IMR-90 (cell line): ENCODE measurements at regions not wholly inside any gene's neighbourhood (a gene's known extent, or its start where the extent isn't known, plus 50 kb on each side); places are given as distances from the start of the nearest gene placed in this dataset.

Source experiments
- ATAC-seq: fragments of 200-7000 bp; cut with Tn5 transposase; 2 replicates; pipeline ENCODE4 v1.9.1; 2020; ENCODE audit warnings: low read depth, mild to moderate bottlenecking, moderate library complexity
- BruUV-seq: library from RNA; stranded (reverse); fragments of 400-500 nt; replicated peaks from 2 replicates; lab custom pipeline; 2021; lab: Mats Ljungman, UMichigan
- CTCF ChIA-PET: fragments of 300-600 bp; formaldehyde crosslinking; extraction: SDS; loops from one replicate; lab custom pipeline; 2021; ENCODE audit warnings: antibody characterized with exemption; lab: Yijun Ruan, JAX
- POLR2A ChIA-PET: fragments of 300-600 bp; sonication (Branson Sonifier 250); formaldehyde crosslinking; loops from one replicate; lab custom pipeline; 2022; ENCODE audit warnings: antibody characterized with exemption; ENCODE audit not compliant: unreplicated experiment; lab: Charles Lee
- DNase-seq: peaks from one replicate; pipeline ENCODE4 v3.0.0; 2013
- H2AFZ ChIP-seq: replicated peaks from 2 replicates; pipeline ENCODE3; 2013; ENCODE audit warnings: low read length, mild to moderate bottlenecking; ENCODE audit not compliant: poor library complexity
- H2AK5ac ChIP-seq: 2 replicates; pipeline ENCODE4 v1.6.1; 2013; ENCODE audit warnings: low read depth, low read length, inconsistent platforms
- H2AK9ac ChIP-seq: replicated peaks from 2 replicates; pipeline ENCODE3; 2013; ENCODE audit warnings: mild to moderate bottlenecking, low read depth, low read length, moderate library complexity; ENCODE audit not compliant: poor library complexity
- H2BK120ac ChIP-seq: 2 replicates; pipeline ENCODE4 v1.6.1; 2013; ENCODE audit warnings: low read depth, low read length, inconsistent platforms
- H2BK15ac ChIP-seq: 3 replicates; pipeline ENCODE4 v1.6.1; 2013; ENCODE audit warnings: low read depth, low read length, inconsistent platforms
- H2BK20ac ChIP-seq: 2 replicates; pipeline ENCODE4 v1.6.1; 2013; ENCODE audit warnings: low read depth, mild to moderate bottlenecking, inconsistent platforms, low read length, moderate library complexity
- H2BK5ac ChIP-seq: 2 replicates; pipeline ENCODE4 v1.6.1; 2013; ENCODE audit warnings: mild to moderate bottlenecking, low read depth, low read length, inconsistent platforms; ENCODE audit not compliant: poor library complexity, severe bottlenecking
- H3K14ac ChIP-seq: replicated peaks from 2 replicates; pipeline ENCODE4 v1.6.1; 2013; ENCODE audit warnings: low read depth, low read length, inconsistent platforms
- H3K18ac ChIP-seq: 2 replicates; pipeline ENCODE4 v1.6.1; 2013; ENCODE audit warnings: low read depth, low read length, control low read depth
- H3K23ac ChIP-seq: 2 replicates; pipeline ENCODE4 v1.6.1; 2013; ENCODE audit warnings: low read depth, low read length, inconsistent platforms
- H3K27ac ChIP-seq: 2 replicates; pipeline ENCODE4 v1.5.1; 2013; ENCODE audit warnings: mild to moderate bottlenecking, control low read depth, low read length; ENCODE audit not compliant: insufficient read depth
- H3K27me3 ChIP-seq: 2 replicates; pipeline ENCODE4 v1.6.1; 2013; ENCODE audit warnings: low read length; ENCODE audit not compliant: control insufficient read depth, insufficient read depth
- H3K36me3 ChIP-seq: 2 replicates; pipeline ENCODE4 v1.6.1; 2013; ENCODE audit warnings: low read length, mixed read lengths; ENCODE audit not compliant: control insufficient read depth, insufficient read depth
- H3K4ac ChIP-seq: 2 replicates; pipeline ENCODE4 v1.6.1; 2013; ENCODE audit warnings: low read depth, low read length, inconsistent platforms
- H3K4me1 ChIP-seq: 2 replicates; pipeline ENCODE4 v1.6.1; 2013; ENCODE audit warnings: low read length, mixed read lengths; ENCODE audit not compliant: control insufficient read depth, insufficient read depth
- H3K4me2 ChIP-seq: 2 replicates; pipeline ENCODE4 v1.6.1; 2013; ENCODE audit warnings: low read depth, mild to moderate bottlenecking, control low read depth, low read length, moderate library complexity
- H3K4me3 ChIP-seq: 2 replicates; pipeline ENCODE4 v1.5.1; 2013; ENCODE audit warnings: low read depth, mild to moderate bottlenecking, control low read depth, low read length, moderate library complexity; ENCODE audit not compliant: insufficient read depth
- H3K56ac ChIP-seq: 2 replicates; pipeline ENCODE4 v1.6.1; 2013; ENCODE audit warnings: low read length, inconsistent platforms; ENCODE audit not compliant: insufficient read depth; ENCODE audit errors: extremely low read depth
- H3K79me1 ChIP-seq, 2 experiments: 2 replicates each; pipeline ENCODE4 v1.6.1; 2013; ENCODE audit warnings: low read length in 2 of 2, inconsistent platforms in 1 of 2, low read depth in 1 of 2
- H3K9ac ChIP-seq: 2 replicates; pipeline ENCODE4 v1.6.1; 2013; ENCODE audit warnings: low read depth, low read length, control low read depth
- H3K9me1 ChIP-seq: 2 replicates; pipeline ENCODE4 v1.6.1; 2013; ENCODE audit warnings: low read length, inconsistent platforms; ENCODE audit not compliant: insufficient read depth
- H3K9me3 ChIP-seq: 2 replicates; pipeline ENCODE4 v1.6.1; 2013; ENCODE audit warnings: low read length; ENCODE audit not compliant: control insufficient read depth, insufficient read depth
- H4K20me1 ChIP-seq: 2 replicates; pipeline ENCODE4 v1.6.1; 2013; ENCODE audit warnings: low read length, inconsistent platforms; ENCODE audit not compliant: insufficient read depth
- H4K5ac ChIP-seq: 2 replicates; pipeline ENCODE4 v1.6.1; 2013; ENCODE audit warnings: mild to moderate bottlenecking, low read depth, low read length, control low read depth
- H4K8ac ChIP-seq, 2 experiments: 2 replicates each; pipeline ENCODE4 v1.6.1; 2013; ENCODE audit warnings: low read depth in 2 of 2, low read length in 2 of 2, control low read depth in 1 of 2, inconsistent platforms in 1 of 2
- H4K91ac ChIP-seq: 2 replicates; pipeline ENCODE4 v1.6.1; 2013; ENCODE audit warnings: low read depth, low read length, inconsistent platforms; ENCODE audit not compliant: insufficient read depth
- MXI1 ChIP-seq: IDR thresholded peaks from 2 replicates; pipeline ENCODE4 v1.6.1; 2012; ENCODE audit warnings: low read depth, mild to moderate bottlenecking, low read length, moderate library complexity, borderline replicate concordance
- WGBS, 2 experiments: methylation state at CpG; one replicate each; pipeline versions ENCODE4 v1.1.5 to v1.1.7; 2013; ENCODE audit warnings: missing lambda C conversion rate in 2 of 2; ENCODE audit not compliant: insufficient read length in 1 of 2; ENCODE audit errors: extremely low coverage in 2 of 2; 5-methylcytosine and 5-hydroxymethylcytosine counted together
- dilution Hi-C: fragments of 300-500 bp; cut with HindIII; formaldehyde crosslinking; loops from one replicate; pipeline ENCODE4 v1.14.3; 2018; ENCODE audit warnings: low sequenced_read_pairs; ENCODE audit not compliant: unreplicated experiment
- in situ Hi-C: fragments of 300-500 bp; cut with MboI; formaldehyde crosslinking; loops from 3 replicates; pipeline ENCODE4 v1.14.3; 2019; ENCODE audit warnings: low sequenced_read_pairs, inconsistent platforms, mixed read lengths
- intact Hi-C: fragments of 100-400 bp; cut with micrococcal nuclease; formaldehyde crosslinking; loops from 2 replicates; pipeline ENCODE4 v1.10.0; 2022

DNA sequence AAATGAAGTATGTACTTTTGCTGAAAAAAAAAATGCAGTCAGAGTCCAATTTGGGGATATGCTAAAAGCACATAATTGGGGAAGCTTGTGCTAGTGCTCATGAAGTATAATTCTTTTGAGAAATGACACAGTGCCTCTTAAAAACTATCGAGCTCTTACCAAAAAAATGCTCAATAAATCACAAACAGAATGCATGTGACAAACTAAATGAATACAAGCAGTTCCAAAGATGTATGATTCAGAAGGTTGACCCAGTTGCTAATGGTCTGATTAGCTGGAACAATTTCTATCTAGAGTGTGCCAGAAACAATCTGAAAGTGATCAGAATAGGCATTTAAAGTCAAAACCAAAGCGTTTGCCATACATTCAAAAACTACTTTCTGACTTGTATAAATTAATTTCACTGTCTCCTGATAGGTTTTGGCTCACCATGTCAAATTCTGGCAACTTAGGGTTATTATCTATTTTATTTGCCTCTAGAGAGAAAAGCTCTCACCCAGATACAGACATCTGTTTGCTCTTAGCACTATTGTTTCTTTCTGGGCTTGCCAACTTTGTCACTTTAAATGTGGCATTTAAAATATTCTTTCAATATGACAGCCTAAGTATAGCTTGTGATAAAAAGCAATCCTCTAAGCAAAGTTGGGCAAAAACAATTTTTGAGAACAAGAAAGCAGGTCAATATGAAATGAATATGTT lies 114.7 kb upstream of the AHR start:
- dilution Hi-C loops = no loop called here

More for the DNA sequence above, 114.7 kb upstream of the AHR start:
- ChIA-PET POLR2A (no interaction called here), CTCF (interaction anchor here (1.8 kb wide), 1 partner anchor 9 kb away, joined by 5 read pairs; no protein-coding TSS in a partner anchor)
- WGBS, 2 experiments = no CpG with 5 or more reads among the region's 2 CpGs
- no peak overlapping the region for H4K91ac ChIP-seq
- no peaks in the 10 kb centered on the region for H3K9me3 ChIP-seq
- no peak overlapping the region for H3K14ac ChIP-seq
- H2BK15ac ChIP-seq = no peak overlapping the region
- no peak overlapping the region for H4K8ac ChIP-seq
- no peak overlapping the region for H3K4me2 ChIP-seq
- H3K4me1 ChIP-seq = peaks cover 2% of the 10 kb centered on the region
- H3K9ac ChIP-seq = no peak overlapping the region
- H3K4me3 ChIP-seq = no peak overlapping the region
- ATAC-seq = no peak
- no peak overlapping the region for H2AK9ac ChIP-seq
- no peak overlapping the region for H2AK5ac ChIP-seq
- no peak overlapping the region for H3K56ac ChIP-seq
- no peak for TF ChIP-seq MXI1
- H3K79me1 ChIP-seq = no peaks in the 10 kb centered on the region
- DNase-seq = no peak
- H3K36me3 ChIP-seq = no peaks in the 10 kb centered on the region
- no peak overlapping the region for H3K27ac ChIP-seq
- no peak overlapping the region for H3K18ac ChIP-seq
- no peak overlapping the region for H2BK5ac ChIP-seq
- no peaks in the 10 kb centered on the region for H3K9me1 ChIP-seq
- H3K4ac ChIP-seq = no peak overlapping the region
- H4K5ac ChIP-seq = no peak overlapping the region
- H2BK120ac ChIP-seq = no peak overlapping the region
- no peak overlapping the region for H2BK20ac ChIP-seq
- H2AFZ ChIP-seq = no peak overlapping the region
- H4K20me1 ChIP-seq = no peaks in the 10 kb centered on the region
- in situ Hi-C loops (no loop called here), intact Hi-C loops (no loop called here)
- no peak overlapping the region for H3K23ac ChIP-seq
- no TSS peak for BruUV-seq
- H3K27me3 ChIP-seq = no peaks in the 10 kb centered on the region
